Endothelial cell of umbilical vein (primary cell): ENCODE measurements at regions not wholly inside any gene's neighbourhood (a gene's known extent, or its start where the extent isn't known, plus 50 kb on each side); places are given as distances from the start of the nearest gene placed in this dataset.

Experiments used
- CTCF ChIP-seq, 2 donors: IDR thresholded peaks; 1 replicate in 1 of 2; 2 replicates in 1 of 2; pipeline ENCODE4 v1.5.1; 2011; ENCODE audit warnings: low read length in 2 of 2, mild to moderate bottlenecking in 2 of 2, moderate library complexity in 2 of 2, control low read depth in 1 of 2, inconsistent platforms in 1 of 2, low read depth in 1 of 2; ENCODE audit not compliant: insufficient read depth in 1 of 2; ENCODE audit errors: extremely low read depth in 1 of 2
- EZH2 ChIP-seq: IDR thresholded peaks from 2 replicates; pipeline ENCODE4 v1.6.1; 2012; ENCODE audit warnings: borderline replicate concordance, low read depth, mild to moderate bottlenecking, moderate library complexity, low read length, inconsistent platforms; ENCODE audit not compliant: severe bottlenecking
- GATA2 ChIP-seq: IDR thresholded peaks from 2 replicates; pipeline ENCODE4 v1.7.0; 2011; ENCODE audit warnings: low read depth, mild to moderate bottlenecking, moderate library complexity, mixed read lengths, low read length; ENCODE audit not compliant: insufficient read length, insufficient read depth
- JUN ChIP-seq: IDR thresholded peaks from 2 replicates; pipeline ENCODE4 v1.6.1; 2011; ENCODE audit warnings: borderline replicate concordance, low read depth; ENCODE audit not compliant: insufficient read length, insufficient read depth
- MAX ChIP-seq: IDR thresholded peaks from 2 replicates; pipeline ENCODE4 v1.6.1; 2011; ENCODE audit not compliant: insufficient read depth, insufficient read length
- MYC ChIP-seq: IDR thresholded peaks from one replicate; pipeline ENCODE4 v1.6.1; 2011; ENCODE audit warnings: mild to moderate bottlenecking, low read depth, low read length
- POLR2A ChIP-seq: IDR thresholded peaks from 2 replicates; pipeline ENCODE4 v1.6.1; 2012; ENCODE audit warnings: low read depth, mild to moderate bottlenecking, control low read depth, low read length
- POLR2AphosphoS5 ChIP-seq: IDR thresholded peaks from 2 replicates; pipeline ENCODE4 v1.6.1; 2012; ENCODE audit warnings: low read depth, mild to moderate bottlenecking, control low read depth, low read length, moderate library complexity; ENCODE audit not compliant: insufficient read depth

- TF ChIP-seq MAX (no peak), EZH2 (no peak), CTCF (IDR thresholded peaks at IDR 0.05; ENCODE audit: extremely low read depth in 1 of 2, insufficient read depth in 1 of 2, low read depth in 1 of 2, low read length in 2 of 2) (no peak), POLR2A (no peak), POLR2AphosphoS5 (no peak), GATA2 (no peak), JUN (peak; percentile 53), MYC (no peak)
Observed at GRCh38 chr2:53006980-53007379, 760.6 kb upstream of the CHAC2 start.
